GM13976 (cell line): ENCODE measurements at regions not wholly inside any gene's neighbourhood (a gene's known extent, or its start where the extent isn't known, plus 50 kb on each side); places are given as distances from the start of the nearest gene placed in this dataset.

Experiments
- DNase-seq: peaks from one replicate; pipeline ENCODE4 v3.0.0; 2012; ENCODE audit warnings: low spot score
- CTCF ChIP-seq: IDR thresholded peaks from 2 replicates; pipeline ENCODE4 v1.5.1; 2012; ENCODE audit warnings: borderline replicate concordance, mild to moderate bottlenecking; ENCODE audit not compliant: insufficient read depth; ENCODE audit errors: extremely low read depth, missing control alignments, control extremely low read depth
- in situ Hi-C: fragments of 300-500 bp; cut with MboI; formaldehyde crosslinking; loops from one replicate; pipeline ENCODE4 v1.12.0; 2022; ENCODE audit warnings: low sequenced_read_pairs, mixed read lengths, inconsistent platforms; ENCODE audit not compliant: unreplicated experiment

- no peak for TF ChIP-seq CTCF
- DNase-seq = no peak
- in situ Hi-C loops = no loop called here
Observed at GRCh38 chr3:14340960-14341708, 61.3 kb upstream of the SLC6A6 start.

- in situ Hi-C loops = no loop called here
- no peak for TF ChIP-seq CTCF
- DNase-seq = no peak
Observed at GRCh38 chr3:14343338-14344112, 58.9 kb upstream of the SLC6A6 start.

GRCh38 chr3:14344351-14344750 lies 58.1 kb upstream of the SLC6A6 start:
- no peak for DNase-seq
- TF ChIP-seq CTCF = no peak

GRCh38 chr3:14345496-14346150 lies 56.8 kb upstream of the SLC6A6 start:
- DNase-seq = no peak
- no peak for TF ChIP-seq CTCF
- in situ Hi-C loops = no loop called here

More at GRCh38 chr3:14344351-14344750, 58.1 kb upstream of the SLC6A6 start:
- in situ Hi-C loops = no loop called here

- in situ Hi-C loops = no loop called here
- no peak for DNase-seq
- no peak for TF ChIP-seq CTCF
Observed at GRCh38 chr3:14346191-14346590, 56.2 kb upstream of the SLC6A6 start.

GRCh38 chr3:14346642-14347041 lies 55.8 kb upstream of the SLC6A6 start:
- TF ChIP-seq CTCF = no peak
- no peak for DNase-seq
- in situ Hi-C loops = no loop called here
